ENCODE measurements at regions not wholly inside any gene's neighbourhood (a gene's known extent, or its start where the extent isn't known, plus 50 kb on each side); places are given as distances from the start of the nearest gene placed in this dataset.

GRCh38 chr13:61685682-61686012 lies 270.0 kb upstream of the PCDH20 start:
- Histone ChIP-seq H3K4me3 (ENCODE audit: insufficient read depth, low read depth, low read length) (no peak overlapping the region), H3K9me3 (ENCODE audit: insufficient read depth, low read depth, low read length) (no peaks in the 10 kb centered on the region), H3K4me1 (ENCODE audit: insufficient read depth, low read length) (no peaks in the 10 kb centered on the region), H3K27ac (ENCODE audit: low read depth, low read length) (no peak overlapping the region), H3K27me3 (ENCODE audit: insufficient read depth, low read length) (no peaks in the 10 kb centered on the region), H3K4me2 (ENCODE audit: low read length) (no peak overlapping the region), H3K79me2 (ENCODE audit: insufficient read depth, low read length) (no peaks in the 10 kb centered on the region), H2AFZ (ENCODE audit: low read depth, low read length) (no peak overlapping the region), H4K20me1 (ENCODE audit: insufficient read depth, low read length) (no peaks in the 10 kb centered on the region), H3K9ac (ENCODE audit: low read length) (no peak overlapping the region), H3K36me3 (ENCODE audit: insufficient read depth, low read length) (no peaks in the 10 kb centered on the region)
- no peaks in the 10 kb centered on the region for H3K4me1 Mint-ChIP-seq (ENCODE audit: low read depth, unreplicated experiment)
- H3K27me3 Mint-ChIP-seq (ENCODE audit: low read depth, unreplicated experiment) = no peaks in the 10 kb centered on the region
- FAIRE-seq (no peak), DNase-seq (ENCODE audit: low read depth) (no peak)
- no peaks in the 10 kb centered on the region for H3K36me3 Mint-ChIP-seq (ENCODE audit: low read depth, unreplicated experiment)
- no peak overlapping the region for H3K27ac Mint-ChIP-seq (ENCODE audit: unreplicated experiment)
- TF ChIP-seq, protein P1, sequence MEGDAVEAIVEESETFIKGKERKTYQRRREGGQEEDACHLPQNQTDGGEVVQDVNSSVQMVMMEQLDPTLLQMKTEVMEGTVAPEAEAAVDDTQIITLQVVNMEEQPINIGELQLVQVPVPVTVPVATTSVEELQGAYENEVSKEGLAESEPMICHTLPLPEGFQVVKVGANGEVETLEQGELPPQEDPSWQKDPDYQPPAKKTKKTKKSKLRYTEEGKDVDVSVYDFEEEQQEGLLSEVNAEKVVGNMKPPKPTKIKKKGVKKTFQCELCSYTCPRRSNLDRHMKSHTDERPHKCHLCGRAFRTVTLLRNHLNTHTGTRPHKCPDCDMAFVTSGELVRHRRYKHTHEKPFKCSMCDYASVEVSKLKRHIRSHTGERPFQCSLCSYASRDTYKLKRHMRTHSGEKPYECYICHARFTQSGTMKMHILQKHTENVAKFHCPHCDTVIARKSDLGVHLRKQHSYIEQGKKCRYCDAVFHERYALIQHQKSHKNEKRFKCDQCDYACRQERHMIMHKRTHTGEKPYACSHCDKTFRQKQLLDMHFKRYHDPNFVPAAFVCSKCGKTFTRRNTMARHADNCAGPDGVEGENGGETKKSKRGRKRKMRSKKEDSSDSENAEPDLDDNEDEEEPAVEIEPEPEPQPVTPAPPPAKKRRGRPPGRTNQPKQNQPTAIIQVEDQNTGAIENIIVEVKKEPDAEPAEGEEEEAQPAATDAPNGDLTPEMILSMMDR (IDR thresholded peaks at IDR 0.05; ENCODE audit: insufficient read depth, low read depth, low read length) = no peak
- TF ChIP-seq EZH2 (IDR thresholded peaks at IDR 0.05; ENCODE audit: insufficient read depth, low read length) = no peak
- H3K4me3 Mint-ChIP-seq (ENCODE audit: unreplicated experiment) = no peak overlapping the region
- H3K9me3 Mint-ChIP-seq (ENCODE audit: unreplicated experiment) = peaks cover 3% of the 10 kb centered on the region

DNA sequence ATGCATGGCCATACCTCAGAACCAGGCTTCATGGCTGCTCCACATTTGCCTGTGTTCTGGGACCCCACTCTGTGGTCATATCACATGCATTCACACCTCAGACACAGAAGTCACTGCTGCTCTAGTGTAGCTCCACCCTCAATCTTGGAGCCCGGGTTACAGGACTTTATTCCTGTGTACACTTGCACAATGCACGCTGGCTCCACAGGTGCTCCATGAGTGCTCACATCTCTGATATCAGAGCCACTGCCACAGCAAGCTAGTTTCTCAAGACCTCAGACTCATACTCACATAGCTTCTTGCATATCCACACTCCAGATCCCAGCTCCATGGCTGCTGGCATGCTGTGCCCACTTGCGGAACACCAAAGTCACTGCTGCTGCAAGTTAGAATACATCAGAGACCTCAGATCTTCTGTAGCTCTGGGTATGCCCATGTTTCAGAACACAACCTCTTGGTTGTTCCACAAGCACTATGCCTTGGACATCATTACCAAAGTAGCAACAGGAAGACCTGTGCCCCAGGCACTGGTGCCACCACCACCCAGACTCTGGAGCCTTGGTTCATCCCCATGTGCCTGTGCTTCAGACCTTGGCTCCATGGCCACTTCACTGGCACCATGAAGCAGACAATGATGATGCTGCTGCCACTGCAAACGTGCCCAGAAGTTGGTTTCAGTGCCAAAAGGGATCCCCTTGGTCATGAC lies 269.5 kb upstream of the PCDH20 start:
- Histone ChIP-seq H3K27me3 (ENCODE audit: insufficient read depth, low read length) (no peaks in the 10 kb centered on the region), H4K20me1 (ENCODE audit: insufficient read depth, low read length) (no peaks in the 10 kb centered on the region), H3K9me3 (ENCODE audit: insufficient read depth, low read depth, low read length) (no peaks in the 10 kb centered on the region), H2AFZ (ENCODE audit: low read depth, low read length) (no peak overlapping the region), H3K9ac (ENCODE audit: low read length) (no peak overlapping the region), H3K36me3 (ENCODE audit: insufficient read depth, low read length) (no peaks in the 10 kb centered on the region), H3K27ac (ENCODE audit: low read depth, low read length) (no peak overlapping the region), H3K79me2 (ENCODE audit: insufficient read depth, low read length) (no peaks in the 10 kb centered on the region), H3K4me2 (ENCODE audit: low read length) (no peak overlapping the region), H3K4me3 (ENCODE audit: insufficient read depth, low read depth, low read length) (no peak overlapping the region), H3K4me1 (ENCODE audit: insufficient read depth, low read length) (no peaks in the 10 kb centered on the region)
- Mint-ChIP-seq H3K27ac (ENCODE audit: unreplicated experiment) (no peak overlapping the region), H3K27me3 (ENCODE audit: low read depth, unreplicated experiment) (no peaks in the 10 kb centered on the region), H3K36me3 (ENCODE audit: low read depth, unreplicated experiment) (no peaks in the 10 kb centered on the region), H3K9me3 (ENCODE audit: unreplicated experiment) (peaks cover 3% of the 10 kb centered on the region), H3K4me1 (ENCODE audit: low read depth, unreplicated experiment) (no peaks in the 10 kb centered on the region), H3K4me3 (ENCODE audit: unreplicated experiment) (no peak overlapping the region)
- DNase-seq (ENCODE audit: low read depth) = no peak
- TF ChIP-seq, protein P1 (IDR thresholded peaks at IDR 0.05; ENCODE audit: insufficient read depth, low read depth, low read length) = no peak
- TF ChIP-seq EZH2 (IDR thresholded peaks at IDR 0.05; ENCODE audit: insufficient read depth, low read length) = no peak
- no peak for FAIRE-seq

DNA sequence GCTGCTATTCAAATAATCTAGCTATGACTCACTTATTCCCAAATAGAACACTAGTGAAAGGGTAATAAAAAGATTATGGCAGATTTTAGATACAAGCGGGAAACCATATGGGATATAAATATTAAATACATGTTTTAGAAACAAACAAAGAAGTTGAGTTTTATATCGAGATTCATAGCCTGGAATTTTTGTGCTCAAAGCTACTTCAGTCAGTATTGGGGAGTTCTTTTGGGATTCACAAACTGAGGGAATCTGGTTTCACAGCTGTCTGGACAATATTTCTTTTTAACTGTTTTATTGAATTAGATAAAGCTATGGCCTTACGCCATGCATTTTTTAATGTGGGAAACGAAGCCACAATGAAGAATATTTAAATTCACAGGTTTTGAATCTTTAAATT lies 257.1 kb upstream of the PCDH20 start:
- TF ChIP-seq EZH2 (IDR thresholded peaks at IDR 0.05; ENCODE audit: insufficient read depth, low read length) = no peak
- TF ChIP-seq, protein P1 (IDR thresholded peaks at IDR 0.05; ENCODE audit: insufficient read depth, low read depth, low read length) = no peak
- H3K36me3 Mint-ChIP-seq (ENCODE audit: low read depth, unreplicated experiment) = no peaks in the 10 kb centered on the region
- H3K4me1 Mint-ChIP-seq (ENCODE audit: low read depth, unreplicated experiment) = no peaks in the 10 kb centered on the region

More for the DNA sequence above, 257.1 kb upstream of the PCDH20 start:
- H3K27ac ChIP-seq (ENCODE audit: low read depth, low read length) = no peak overlapping the region
- no peak for FAIRE-seq
- H3K27me3 Mint-ChIP-seq (ENCODE audit: low read depth, unreplicated experiment) = no peaks in the 10 kb centered on the region
- no peaks in the 10 kb centered on the region for H3K4me1 ChIP-seq (ENCODE audit: insufficient read depth, low read length)
- H2AFZ ChIP-seq (ENCODE audit: low read depth, low read length) = no peak overlapping the region
- no peak overlapping the region for H3K27ac Mint-ChIP-seq (ENCODE audit: unreplicated experiment)
- no peaks in the 10 kb centered on the region for H3K9me3 ChIP-seq (ENCODE audit: insufficient read depth, low read depth, low read length)
- H3K9me3 Mint-ChIP-seq (ENCODE audit: unreplicated experiment) = no peaks in the 10 kb centered on the region
- H4K20me1 ChIP-seq (ENCODE audit: insufficient read depth, low read length) = no peaks in the 10 kb centered on the region
- H3K36me3 ChIP-seq (ENCODE audit: insufficient read depth, low read length) = no peaks in the 10 kb centered on the region
- H3K27me3 ChIP-seq (ENCODE audit: insufficient read depth, low read length) = peaks cover 4% of the 10 kb centered on the region
- no peak overlapping the region for H3K4me3 Mint-ChIP-seq (ENCODE audit: unreplicated experiment)
- no peak for DNase-seq (ENCODE audit: low read depth)
- H3K9ac ChIP-seq (ENCODE audit: low read length) = no peak overlapping the region
- H3K79me2 ChIP-seq (ENCODE audit: insufficient read depth, low read length) = no peaks in the 10 kb centered on the region
- no peak overlapping the region for H3K4me2 ChIP-seq (ENCODE audit: low read length)
- no peak overlapping the region for H3K4me3 ChIP-seq (ENCODE audit: insufficient read depth, low read depth, low read length)

All from astrocyte (in vitro differentiated cells and primary cell).